ENCODE measurements at regions not wholly inside any gene's neighbourhood (a gene's known extent, or its start where the extent isn't known, plus 50 kb on each side); places are given as distances from the start of the nearest gene placed in this dataset.

- intact Hi-C loops (cut with micrococcal nuclease; ENCODE audit: unreplicated experiment): no loop called here
- no peak overlapping the region for H2AFZ ChIP-seq (ENCODE audit: control insufficient read depth, low read depth, low read length)
- H3K4me2 ChIP-seq (ENCODE audit: control insufficient read depth, insufficient read depth): no peak overlapping the region
- H3K4me1 ChIP-seq (ENCODE audit: control insufficient read depth, insufficient read depth, low read length): no peaks in the 10 kb centered on the region
- H3K27ac ChIP-seq (ENCODE audit: control insufficient read depth, insufficient read depth): no peak overlapping the region
- FAIRE-seq (no peak), DNase-seq (ENCODE audit: low read depth, low spot score) (no peak), ATAC-seq (no peak)
- CTCF ChIA-PET: no interaction called here
- H3K79me2 ChIP-seq (ENCODE audit: control insufficient read depth, insufficient read depth, low read length): no peaks in the 10 kb centered on the region
- no peaks in the 10 kb centered on the region for H3K36me3 ChIP-seq (ENCODE audit: control insufficient read depth in 2 of 2, insufficient read depth in 2 of 2, low read length in 1 of 2)
- H3K9ac ChIP-seq (ENCODE audit: control insufficient read depth, insufficient read depth, low read length): no peak overlapping the region
- SMC1A ChIA-PET (ENCODE audit: uncharacterized antibody, unreplicated experiment): no interaction called here
- in situ Hi-C loops (cut with MboI): no loop called here
- BruUV-seq (replicated peaks): no TSS peak
- no peak overlapping the region for H3K4me3 ChIP-seq
- RAD21 ChIA-PET (ENCODE audit: unreplicated experiment): no interaction called here
- WGBS (ENCODE audit: insufficient coverage, insufficient replicate concordance, low lambda C conversion rate, missing lambda C conversion rate): 2% methylated on average over 3 of the region's 3 CpGs
- POLR2A ChIA-PET: no interaction called here
- H3K9me3 ChIP-seq (replicated peaks; ENCODE audit: control insufficient read depth, insufficient read depth, low read length): no peaks in the 10 kb centered on the region
- no peaks in the 10 kb centered on the region for H4K20me1 ChIP-seq (ENCODE audit: control insufficient read depth, insufficient read depth)
- H3K27me3 ChIP-seq (replicated peaks in 1 of 2; ENCODE audit: control insufficient read depth in 2 of 2, insufficient read depth in 2 of 2, low read length in 1 of 2): no peaks in the 10 kb centered on the region
- TF ChIP-seq NRF1 (conservative IDR thresholded peaks at IDR 0.05; ENCODE audit: low read depth, low read length) (no peak), USF2 (IDR thresholded peaks at IDR 0.05; ENCODE audit: borderline replicate concordance, low read depth, low read length) (no peak), TAF1 (IDR thresholded peaks at IDR 0.05; ENCODE audit: borderline replicate concordance, low read depth, low read length) (no peak), ZBED1 (IDR thresholded peaks at IDR 0.05; ENCODE audit: borderline replicate concordance) (no peak), EP300 (IDR thresholded peaks at IDR 0.05; ENCODE audit: borderline replicate concordance in 1 of 2, control insufficient read depth in 1 of 2, low read depth in 2 of 2, low read length in 2 of 2) (no peak), ZNF687 (IDR thresholded peaks at IDR 0.05) (no peak), BACH1 (IDR thresholded peaks at IDR 0.05; ENCODE audit: borderline replicate concordance) (no peak), SP1 (IDR thresholded peaks at IDR 0.05; ENCODE audit: low read depth, low read length) (no peak), FOXM1 (IDR thresholded peaks at IDR 0.05; ENCODE audit: low read depth, low read length) (no peak), TCF12 (IDR thresholded peaks at IDR 0.05; ENCODE audit: low read depth, low read length) (no peak), CHD4 (IDR thresholded peaks at IDR 0.05) (no peak), BMI1 (IDR thresholded peaks at IDR 0.05; ENCODE audit: borderline replicate concordance) (no peak)
Observed at GRCh38 chr16:64532117-64532516, 589.7 kb downstream of the CDH11 start.
